Fibroblast of lung (primary cell): ENCODE measurements at regions not wholly inside any gene's neighbourhood (a gene's known extent, or its start where the extent isn't known, plus 50 kb on each side); places are given as distances from the start of the nearest gene placed in this dataset.

Source experiments
- CTCF ChIP-seq, 2 donors: IDR thresholded peaks in 1 of 2; conservative IDR thresholded peaks in 1 of 2; 1 replicate in 1 of 2; 2 replicates in 1 of 2; pipeline ENCODE4 v1.5.1; 2011 to 2012; ENCODE audit warnings: low read length in 2 of 2, control low read depth in 1 of 2, inconsistent platforms in 1 of 2, low read depth in 1 of 2, mild to moderate bottlenecking in 1 of 2
- EZH2 ChIP-seq: IDR thresholded peaks from 2 replicates; pipeline ENCODE4 v1.5.1; 2012; ENCODE audit warnings: low read length, control low read depth, mild to moderate bottlenecking; ENCODE audit errors: missing control alignments

GRCh38 chr6:62516291-62517141 is 230.5 kb upstream of the KHDRBS2 start:
- no peak for TF ChIP-seq CTCF (conservative IDR thresholded peaks at IDR 0.05 in 1 of 2, IDR thresholded peaks at IDR 0.05 in 1 of 2; ENCODE audit: low read depth in 1 of 2, low read length in 2 of 2)
- no peak for TF ChIP-seq EZH2
